ENCODE measurements at regions not wholly inside any gene's neighbourhood (a gene's known extent, or its start where the extent isn't known, plus 50 kb on each side); places are given as distances from the start of the nearest gene placed in this dataset.

DNA sequence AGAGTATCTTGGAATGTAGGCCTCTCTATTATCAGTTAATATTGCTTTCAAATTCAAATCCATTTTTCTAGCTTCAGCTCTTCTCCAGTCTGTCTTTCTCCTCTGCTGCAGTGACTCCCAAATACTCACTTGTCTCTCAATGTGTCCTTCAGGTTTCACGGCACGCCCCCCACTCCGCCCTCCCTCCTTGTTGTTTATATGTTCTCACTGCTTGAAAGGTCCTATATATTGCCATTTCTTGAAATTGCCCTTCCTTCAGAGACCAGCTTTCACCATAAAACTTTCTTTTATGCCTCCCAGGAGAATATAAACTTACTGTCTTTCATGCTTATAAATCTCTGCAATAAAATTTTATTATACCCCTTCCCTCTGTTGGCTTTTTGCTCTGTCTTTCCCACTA, 668.2 kb downstream of the CCSER2 start:
- no peak overlapping the region for H3K4me3 ChIP-seq
- H3K4me3 Mint-ChIP-seq, result no peak overlapping the region
- DNase-seq (ENCODE audit: low spot score) (no peak), ATAC-seq (no peak)
- H3K36me3 Mint-ChIP-seq (ENCODE audit: low read depth), result no peaks in the 10 kb centered on the region
- no peak overlapping the region for H2AFZ ChIP-seq
- H3K9me2 ChIP-seq (ENCODE audit: insufficient read depth), result no peaks in the 10 kb centered on the region
- H4K20me1 ChIP-seq (replicated peaks; ENCODE audit: insufficient read depth), result no peaks in the 10 kb centered on the region
- H3K36me3 ChIP-seq (ENCODE audit: insufficient read depth), result no peaks in the 10 kb centered on the region
- H3K9me3 Mint-ChIP-seq, result peaks cover 55% of the 10 kb centered on the region
- H3F3A ChIP-seq (replicated peaks; ENCODE audit: low read depth), result no peaks in the 10 kb centered on the region
- no peak for TF ChIP-seq JUNB (IDR thresholded peaks at IDR 0.05; ENCODE audit: unreplicated experiment)
- TF ChIP-seq, protein P1, sequence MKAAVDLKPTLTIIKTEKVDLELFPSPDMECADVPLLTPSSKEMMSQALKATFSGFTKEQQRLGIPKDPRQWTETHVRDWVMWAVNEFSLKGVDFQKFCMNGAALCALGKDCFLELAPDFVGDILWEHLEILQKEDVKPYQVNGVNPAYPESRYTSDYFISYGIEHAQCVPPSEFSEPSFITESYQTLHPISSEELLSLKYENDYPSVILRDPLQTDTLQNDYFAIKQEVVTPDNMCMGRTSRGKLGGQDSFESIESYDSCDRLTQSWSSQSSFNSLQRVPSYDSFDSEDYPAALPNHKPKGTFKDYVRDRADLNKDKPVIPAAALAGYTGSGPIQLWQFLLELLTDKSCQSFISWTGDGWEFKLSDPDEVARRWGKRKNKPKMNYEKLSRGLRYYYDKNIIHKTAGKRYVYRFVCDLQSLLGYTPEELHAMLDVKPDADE (IDR thresholded peaks at IDR 0.05), result no peak
- TF ChIP-seq, protein P2, sequence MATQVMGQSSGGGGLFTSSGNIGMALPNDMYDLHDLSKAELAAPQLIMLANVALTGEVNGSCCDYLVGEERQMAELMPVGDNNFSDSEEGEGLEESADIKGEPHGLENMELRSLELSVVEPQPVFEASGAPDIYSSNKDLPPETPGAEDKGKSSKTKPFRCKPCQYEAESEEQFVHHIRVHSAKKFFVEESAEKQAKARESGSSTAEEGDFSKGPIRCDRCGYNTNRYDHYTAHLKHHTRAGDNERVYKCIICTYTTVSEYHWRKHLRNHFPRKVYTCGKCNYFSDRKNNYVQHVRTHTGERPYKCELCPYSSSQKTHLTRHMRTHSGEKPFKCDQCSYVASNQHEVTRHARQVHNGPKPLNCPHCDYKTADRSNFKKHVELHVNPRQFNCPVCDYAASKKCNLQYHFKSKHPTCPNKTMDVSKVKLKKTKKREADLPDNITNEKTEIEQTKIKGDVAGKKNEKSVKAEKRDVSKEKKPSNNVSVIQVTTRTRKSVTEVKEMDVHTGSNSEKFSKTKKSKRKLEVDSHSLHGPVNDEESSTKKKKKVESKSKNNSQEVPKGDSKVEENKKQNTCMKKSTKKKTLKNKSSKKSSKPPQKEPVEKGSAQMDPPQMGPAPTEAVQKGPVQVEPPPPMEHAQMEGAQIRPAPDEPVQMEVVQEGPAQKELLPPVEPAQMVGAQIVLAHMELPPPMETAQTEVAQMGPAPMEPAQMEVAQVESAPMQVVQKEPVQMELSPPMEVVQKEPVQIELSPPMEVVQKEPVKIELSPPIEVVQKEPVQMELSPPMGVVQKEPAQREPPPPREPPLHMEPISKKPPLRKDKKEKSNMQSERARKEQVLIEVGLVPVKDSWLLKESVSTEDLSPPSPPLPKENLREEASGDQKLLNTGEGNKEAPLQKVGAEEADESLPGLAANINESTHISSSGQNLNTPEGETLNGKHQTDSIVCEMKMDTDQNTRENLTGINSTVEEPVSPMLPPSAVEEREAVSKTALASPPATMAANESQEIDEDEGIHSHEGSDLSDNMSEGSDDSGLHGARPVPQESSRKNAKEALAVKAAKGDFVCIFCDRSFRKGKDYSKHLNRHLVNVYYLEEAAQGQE (IDR thresholded peaks at IDR 0.05; ENCODE audit: unreplicated experiment), result no peak
- no peaks in the 10 kb centered on the region for H3K27me3 ChIP-seq (ENCODE audit: insufficient read depth)
- H3K4me1 Mint-ChIP-seq, result no peaks in the 10 kb centered on the region
- H3K4me1 ChIP-seq (ENCODE audit: insufficient read depth), result no peaks in the 10 kb centered on the region
- H3K27me3 Mint-ChIP-seq (ENCODE audit: insufficient read depth, low read depth, poor library complexity), result no peaks in the 10 kb centered on the region
- H3K4me2 ChIP-seq, result no peak overlapping the region
- H3K27ac Mint-ChIP-seq, result no peak overlapping the region
- no peaks in the 10 kb centered on the region for H3K79me2 ChIP-seq (replicated peaks; ENCODE audit: insufficient read depth)
- no peak overlapping the region for H3K27ac ChIP-seq (ENCODE audit: low read depth)

DNA sequence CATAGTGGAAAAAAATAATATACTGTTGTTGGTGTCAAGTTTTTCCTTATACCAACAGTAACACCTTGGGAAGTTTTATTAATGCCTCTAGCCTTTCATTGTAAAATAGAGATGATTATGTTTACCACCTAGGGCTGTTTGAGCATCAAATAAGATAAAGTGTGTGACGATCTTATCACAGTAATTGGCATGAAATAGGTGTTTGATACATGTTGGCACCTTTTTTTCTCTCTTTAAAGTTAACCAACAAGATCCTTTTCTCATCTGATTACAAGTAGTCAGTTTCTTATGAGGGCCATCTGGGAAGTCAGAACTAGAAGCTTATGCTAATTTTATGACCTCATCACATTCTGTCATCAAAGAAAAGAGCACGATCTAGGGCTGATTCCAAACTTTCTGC, 669.5 kb downstream of the CCSER2 start:
- Mint-ChIP-seq H3K27me3 (ENCODE audit: insufficient read depth, low read depth, poor library complexity) (no peaks in the 10 kb centered on the region), H3K27ac (no peak overlapping the region), H3K9me3 (peaks cover 68% of the 10 kb centered on the region), H3K36me3 (ENCODE audit: low read depth) (no peaks in the 10 kb centered on the region), H3K4me3 (no peak overlapping the region), H3K4me1 (no peaks in the 10 kb centered on the region)
- H4K20me1 ChIP-seq (replicated peaks; ENCODE audit: insufficient read depth), result no peaks in the 10 kb centered on the region
- ATAC-seq, result no peak
- no peaks in the 10 kb centered on the region for H3K36me3 ChIP-seq (ENCODE audit: insufficient read depth)
- no peaks in the 10 kb centered on the region for H3K9me2 ChIP-seq (ENCODE audit: insufficient read depth)
- no peak for DNase-seq (ENCODE audit: low spot score)
- H3K27ac ChIP-seq (ENCODE audit: low read depth), result no peak overlapping the region
- H2AFZ ChIP-seq, result no peak overlapping the region
- H3K4me3 ChIP-seq, result no peak overlapping the region
- no peaks in the 10 kb centered on the region for H3F3A ChIP-seq (replicated peaks; ENCODE audit: low read depth)
- no peak overlapping the region for H3K4me2 ChIP-seq
- H3K4me1 ChIP-seq (ENCODE audit: insufficient read depth), result no peaks in the 10 kb centered on the region
- H3K27me3 ChIP-seq (ENCODE audit: insufficient read depth), result no peaks in the 10 kb centered on the region
- no peaks in the 10 kb centered on the region for H3K79me2 ChIP-seq (replicated peaks; ENCODE audit: insufficient read depth)
- TF ChIP-seq, protein P2 (IDR thresholded peaks at IDR 0.05; ENCODE audit: unreplicated experiment), result no peak
- TF ChIP-seq EZH2phosphoT487 (IDR thresholded peaks at IDR 0.05; ENCODE audit: unreplicated experiment) (no peak), JUNB (IDR thresholded peaks at IDR 0.05; ENCODE audit: unreplicated experiment) (no peak), CREB1 (CRISPR knock-in tag; IDR thresholded peaks at IDR 0.05; ENCODE audit: low read depth) (no peak)
- TF ChIP-seq, protein P3, sequence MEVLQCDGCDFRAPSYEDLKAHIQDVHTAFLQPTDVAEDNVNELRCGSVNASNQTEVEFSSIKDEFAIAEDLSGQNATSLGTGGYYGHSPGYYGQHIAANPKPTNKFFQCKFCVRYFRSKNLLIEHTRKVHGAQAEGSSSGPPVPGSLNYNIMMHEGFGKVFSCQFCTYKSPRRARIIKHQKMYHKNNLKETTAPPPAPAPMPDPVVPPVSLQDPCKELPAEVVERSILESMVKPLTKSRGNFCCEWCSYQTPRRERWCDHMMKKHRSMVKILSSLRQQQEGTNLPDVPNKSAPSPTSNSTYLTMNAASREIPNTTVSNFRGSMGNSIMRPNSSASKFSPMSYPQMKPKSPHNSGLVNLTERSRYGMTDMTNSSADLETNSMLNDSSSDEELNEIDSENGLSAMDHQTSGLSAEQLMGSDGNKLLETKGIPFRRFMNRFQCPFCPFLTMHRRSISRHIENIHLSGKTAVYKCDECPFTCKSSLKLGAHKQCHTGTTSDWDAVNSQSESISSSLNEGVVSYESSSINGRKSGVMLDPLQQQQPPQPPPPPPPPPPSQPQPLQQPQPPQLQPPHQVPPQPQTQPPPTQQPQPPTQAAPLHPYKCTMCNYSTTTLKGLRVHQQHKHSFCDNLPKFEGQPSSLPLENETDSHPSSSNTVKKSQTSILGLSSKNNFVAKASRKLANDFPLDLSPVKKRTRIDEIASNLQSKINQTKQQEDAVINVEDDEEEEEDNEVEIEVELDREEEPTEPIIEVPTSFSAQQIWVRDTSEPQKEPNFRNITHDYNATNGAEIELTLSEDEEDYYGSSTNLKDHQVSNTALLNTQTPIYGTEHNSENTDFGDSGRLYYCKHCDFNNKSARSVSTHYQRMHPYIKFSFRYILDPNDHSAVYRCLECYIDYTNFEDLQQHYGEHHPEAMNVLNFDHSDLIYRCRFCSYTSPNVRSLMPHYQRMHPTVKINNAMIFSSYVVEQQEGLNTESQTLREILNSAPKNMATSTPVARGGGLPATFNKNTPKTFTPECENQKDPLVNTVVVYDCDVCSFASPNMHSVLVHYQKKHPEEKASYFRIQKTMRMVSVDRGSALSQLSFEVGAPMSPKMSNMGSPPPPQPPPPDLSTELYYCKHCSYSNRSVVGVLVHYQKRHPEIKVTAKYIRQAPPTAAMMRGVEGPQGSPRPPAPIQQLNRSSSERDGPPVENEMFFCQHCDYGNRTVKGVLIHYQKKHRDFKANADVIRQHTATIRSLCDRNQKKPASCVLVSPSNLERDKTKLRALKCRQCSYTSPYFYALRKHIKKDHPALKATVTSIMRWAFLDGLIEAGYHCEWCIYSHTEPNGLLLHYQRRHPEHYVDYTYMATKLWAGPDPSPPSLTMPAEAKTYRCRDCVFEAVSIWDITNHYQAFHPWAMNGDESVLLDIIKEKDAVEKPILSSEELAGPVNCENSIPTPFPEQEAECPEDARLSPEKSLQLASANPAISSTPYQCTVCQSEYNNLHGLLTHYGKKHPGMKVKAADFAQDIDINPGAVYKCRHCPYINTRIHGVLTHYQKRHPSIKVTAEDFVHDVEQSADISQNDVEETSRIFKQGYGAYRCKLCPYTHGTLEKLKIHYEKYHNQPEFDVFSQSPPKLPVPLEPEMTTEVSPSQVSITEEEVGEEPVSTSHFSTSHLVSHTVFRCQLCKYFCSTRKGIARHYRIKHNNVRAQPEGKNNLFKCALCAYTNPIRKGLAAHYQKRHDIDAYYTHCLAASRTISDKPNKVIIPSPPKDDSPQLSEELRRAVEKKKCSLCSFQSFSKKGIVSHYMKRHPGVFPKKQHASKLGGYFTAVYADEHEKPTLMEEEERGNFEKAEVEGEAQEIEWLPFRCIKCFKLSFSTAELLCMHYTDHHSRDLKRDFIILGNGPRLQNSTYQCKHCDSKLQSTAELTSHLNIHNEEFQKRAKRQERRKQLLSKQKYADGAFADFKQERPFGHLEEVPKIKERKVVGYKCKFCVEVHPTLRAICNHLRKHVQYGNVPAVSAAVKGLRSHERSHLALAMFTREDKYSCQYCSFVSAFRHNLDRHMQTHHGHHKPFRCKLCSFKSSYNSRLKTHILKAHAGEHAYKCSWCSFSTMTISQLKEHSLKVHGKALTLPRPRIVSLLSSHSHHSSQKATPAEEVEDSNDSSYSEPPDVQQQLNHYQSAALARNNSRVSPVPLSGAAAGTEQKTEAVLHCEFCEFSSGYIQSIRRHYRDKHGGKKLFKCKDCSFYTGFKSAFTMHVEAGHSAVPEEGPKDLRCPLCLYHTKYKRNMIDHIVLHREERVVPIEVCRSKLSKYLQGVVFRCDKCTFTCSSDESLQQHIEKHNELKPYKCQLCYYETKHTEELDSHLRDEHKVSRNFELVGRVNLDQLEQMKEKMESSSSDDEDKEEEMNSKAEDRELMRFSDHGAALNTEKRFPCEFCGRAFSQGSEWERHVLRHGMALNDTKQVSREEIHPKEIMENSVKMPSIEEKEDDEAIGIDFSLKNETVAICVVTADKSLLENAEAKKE (CRISPR knock-in tag; IDR thresholded peaks at IDR 0.05), result no peak

All from GM23338 (cell line).